Endodermal cell (in vitro differentiated cells): ENCODE measurements at regions not wholly inside any gene's neighbourhood (a gene's known extent, or its start where the extent isn't known, plus 50 kb on each side); places are given as distances from the start of the nearest gene placed in this dataset.

Experiments used
- DNase-seq: peaks from one replicate; pipeline ENCODE4 v3.0.0-alpha.2; 2017
- H3K27ac ChIP-seq: 2 replicates; pipeline ENCODE4 v1.5.1; 2013; ENCODE audit warnings: mild to moderate bottlenecking, low read depth, low read length, moderate library complexity
- H3K27me3 ChIP-seq: 2 replicates; pipeline ENCODE4 v1.6.1; 2013; ENCODE audit warnings: mild to moderate bottlenecking, low read length, moderate library complexity; ENCODE audit not compliant: insufficient read depth, control insufficient read depth, poor library complexity, severe bottlenecking
- H3K36me3 ChIP-seq: 2 replicates; pipeline ENCODE4 v1.7.0; 2013; ENCODE audit warnings: mild to moderate bottlenecking, low read length, moderate library complexity; ENCODE audit not compliant: control insufficient read depth, insufficient read depth
- H3K4me1 ChIP-seq: one replicate; pipeline ENCODE4 v1.7.0; 2013; ENCODE audit warnings: low read length; ENCODE audit not compliant: control insufficient read depth, insufficient read depth
- H3K4me3 ChIP-seq: 2 replicates; pipeline ENCODE4 v1.5.1; 2013; ENCODE audit warnings: mild to moderate bottlenecking, low read length, moderate library complexity
- H3K9ac ChIP-seq: 2 replicates; pipeline ENCODE4 v1.6.1; 2013; ENCODE audit warnings: mild to moderate bottlenecking, low read length, moderate library complexity; ENCODE audit not compliant: poor library complexity, severe bottlenecking; ENCODE audit errors: extremely low read depth
- H3K9me3 ChIP-seq: 2 replicates; pipeline ENCODE4 v1.6.1; 2013; ENCODE audit warnings: mild to moderate bottlenecking, low read length, moderate library complexity; ENCODE audit not compliant: control insufficient read depth
- H3K27ac Mint-ChIP-seq: 2 replicates; pipeline ENCODE4 v1.8.0; 2020; ENCODE audit warnings: mixed read lengths
- H3K27me3 Mint-ChIP-seq: 2 replicates; pipeline ENCODE4 v1.8.0; 2021; ENCODE audit warnings: mild to moderate bottlenecking, mixed read lengths; ENCODE audit not compliant: insufficient read depth
- H3K36me3 Mint-ChIP-seq: 2 replicates; pipeline ENCODE4 v1.8.0; 2020; ENCODE audit warnings: low read depth, mixed read lengths
- H3K4me1 Mint-ChIP-seq: 2 replicates; pipeline ENCODE4 v1.8.0; 2020; ENCODE audit warnings: mixed read lengths
- H3K4me3 Mint-ChIP-seq: 2 replicates; pipeline ENCODE4 v1.8.0; 2020; ENCODE audit warnings: mild to moderate bottlenecking, moderate library complexity, mixed read lengths
- H3K9me3 Mint-ChIP-seq: 2 replicates; pipeline ENCODE4 v1.8.0; 2020; ENCODE audit warnings: mild to moderate bottlenecking, mixed read lengths
- WGBS, 2 experiments: methylation state at CpG; one replicate each; pipeline versions ENCODE4 v1.1.5 to v1.1.7; 2013; ENCODE audit warnings: missing lambda C conversion rate in 2 of 2, mixed read lengths in 1 of 2; ENCODE audit not compliant: insufficient coverage in 1 of 2, insufficient read length in 1 of 2; 5-methylcytosine and 5-hydroxymethylcytosine counted together
- TF ChIP-seq, protein P1 (sequence below): fragments of 200-600 bp; sonication (generic); conservative IDR thresholded peaks from 2 replicates; pipeline ENCODE4 v1.5.0; 2021; ENCODE audit warnings: antibody characterized with exemption, mild to moderate bottlenecking

DNA sequence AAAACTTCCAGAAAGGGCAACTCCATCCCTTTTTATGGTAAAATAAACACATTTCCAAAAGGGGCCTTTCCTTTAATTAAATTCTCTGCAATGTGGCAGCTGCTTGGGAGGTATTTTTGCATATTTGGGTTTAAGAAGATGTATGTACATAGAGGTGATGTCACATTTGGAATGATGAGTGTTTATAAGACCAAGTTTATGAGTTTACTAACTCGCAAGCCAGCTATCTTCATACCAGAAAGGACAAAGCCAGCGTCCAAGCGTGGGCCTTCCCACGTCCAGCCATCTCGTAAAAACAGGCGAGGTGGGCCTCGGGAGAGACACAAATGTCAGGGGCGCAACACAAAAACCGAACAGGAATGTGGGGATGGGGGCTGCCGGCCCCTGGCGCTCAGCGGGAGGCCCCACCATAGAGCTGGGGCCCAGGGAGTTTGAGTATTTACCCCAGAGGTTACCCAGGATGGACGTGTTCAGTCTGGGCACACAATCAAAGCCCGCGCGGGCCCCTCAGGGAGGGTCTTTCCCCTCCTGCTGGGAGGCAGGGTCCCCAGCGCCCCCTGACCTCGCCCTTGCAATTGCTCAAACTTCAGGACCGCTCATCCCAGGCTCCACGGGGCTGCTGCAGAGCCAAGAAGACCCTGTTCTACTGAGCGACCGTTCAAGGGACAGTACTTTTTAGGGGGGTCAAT lies 137.3 kb downstream of the TWIST2 start:
- Mint-ChIP-seq H3K27me3 (no peaks in the 10 kb centered on the region), H3K36me3 (no peaks in the 10 kb centered on the region), H3K27ac (no peak overlapping the region), H3K9me3 (peaks cover 2% of the 10 kb centered on the region), H3K4me1 (no peaks in the 10 kb centered on the region), H3K4me3 (no peak overlapping the region)
- Histone ChIP-seq H3K9me3 (no peaks in the 10 kb centered on the region), H3K9ac (no peak overlapping the region), H3K4me3 (no peak overlapping the region), H3K36me3 (no peaks in the 10 kb centered on the region), H3K27ac (no peak overlapping the region), H3K27me3 (no peaks in the 10 kb centered on the region), H3K4me1 (no peaks in the 10 kb centered on the region)
- DNase-seq = peak; percentile 24
- TF ChIP-seq, protein P1, sequence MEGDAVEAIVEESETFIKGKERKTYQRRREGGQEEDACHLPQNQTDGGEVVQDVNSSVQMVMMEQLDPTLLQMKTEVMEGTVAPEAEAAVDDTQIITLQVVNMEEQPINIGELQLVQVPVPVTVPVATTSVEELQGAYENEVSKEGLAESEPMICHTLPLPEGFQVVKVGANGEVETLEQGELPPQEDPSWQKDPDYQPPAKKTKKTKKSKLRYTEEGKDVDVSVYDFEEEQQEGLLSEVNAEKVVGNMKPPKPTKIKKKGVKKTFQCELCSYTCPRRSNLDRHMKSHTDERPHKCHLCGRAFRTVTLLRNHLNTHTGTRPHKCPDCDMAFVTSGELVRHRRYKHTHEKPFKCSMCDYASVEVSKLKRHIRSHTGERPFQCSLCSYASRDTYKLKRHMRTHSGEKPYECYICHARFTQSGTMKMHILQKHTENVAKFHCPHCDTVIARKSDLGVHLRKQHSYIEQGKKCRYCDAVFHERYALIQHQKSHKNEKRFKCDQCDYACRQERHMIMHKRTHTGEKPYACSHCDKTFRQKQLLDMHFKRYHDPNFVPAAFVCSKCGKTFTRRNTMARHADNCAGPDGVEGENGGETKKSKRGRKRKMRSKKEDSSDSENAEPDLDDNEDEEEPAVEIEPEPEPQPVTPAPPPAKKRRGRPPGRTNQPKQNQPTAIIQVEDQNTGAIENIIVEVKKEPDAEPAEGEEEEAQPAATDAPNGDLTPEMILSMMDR = no peak
- WGBS, 2 experiments = 84 to 89% methylated on average over 10 to 22 of the region's 22 CpGs

DNA sequence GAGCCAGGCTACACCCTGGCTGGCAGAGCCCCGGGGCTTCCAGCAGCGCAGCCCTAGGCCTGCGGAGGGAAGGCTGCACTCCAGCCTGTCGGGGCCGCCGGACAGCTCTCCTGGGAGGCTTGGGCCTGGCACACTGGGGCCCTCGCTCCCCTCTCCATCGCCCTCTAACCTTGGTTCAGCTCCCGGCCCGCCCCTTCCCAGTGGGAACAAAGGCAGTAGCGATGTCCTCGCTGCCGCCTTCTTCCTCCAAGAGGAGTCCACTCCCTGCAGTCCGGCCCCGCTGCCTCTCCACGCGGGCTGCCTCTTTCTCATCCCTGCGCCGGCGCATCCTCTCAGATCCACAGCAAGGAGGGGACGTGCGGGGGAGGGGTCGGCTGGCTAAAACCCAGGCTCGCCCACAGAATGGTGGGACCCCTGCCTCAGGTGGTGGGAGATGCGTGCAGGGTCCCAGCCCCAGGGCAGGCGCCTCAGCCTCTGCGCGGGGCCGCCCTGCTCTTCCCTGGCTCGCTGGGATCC lies 138.1 kb downstream of the TWIST2 start:
- Mint-ChIP-seq H3K27ac (no peak overlapping the region), H3K27me3 (no peaks in the 10 kb centered on the region), H3K36me3 (no peaks in the 10 kb centered on the region), H3K4me3 (no peak overlapping the region), H3K9me3 (no peaks in the 10 kb centered on the region), H3K4me1 (no peaks in the 10 kb centered on the region)
- Histone ChIP-seq H3K9ac (no peak overlapping the region), H3K4me3 (no peak overlapping the region), H3K27ac (no peak overlapping the region), H3K36me3 (no peaks in the 10 kb centered on the region), H3K27me3 (no peaks in the 10 kb centered on the region), H3K4me1 (no peaks in the 10 kb centered on the region), H3K9me3 (no peaks in the 10 kb centered on the region)
- WGBS, 2 experiments = 87 to 91% methylated on average over 6 to 30 of the region's 30 CpGs
- TF ChIP-seq, protein P1 = no peak
- DNase-seq = peak; percentile 50

DNA sequence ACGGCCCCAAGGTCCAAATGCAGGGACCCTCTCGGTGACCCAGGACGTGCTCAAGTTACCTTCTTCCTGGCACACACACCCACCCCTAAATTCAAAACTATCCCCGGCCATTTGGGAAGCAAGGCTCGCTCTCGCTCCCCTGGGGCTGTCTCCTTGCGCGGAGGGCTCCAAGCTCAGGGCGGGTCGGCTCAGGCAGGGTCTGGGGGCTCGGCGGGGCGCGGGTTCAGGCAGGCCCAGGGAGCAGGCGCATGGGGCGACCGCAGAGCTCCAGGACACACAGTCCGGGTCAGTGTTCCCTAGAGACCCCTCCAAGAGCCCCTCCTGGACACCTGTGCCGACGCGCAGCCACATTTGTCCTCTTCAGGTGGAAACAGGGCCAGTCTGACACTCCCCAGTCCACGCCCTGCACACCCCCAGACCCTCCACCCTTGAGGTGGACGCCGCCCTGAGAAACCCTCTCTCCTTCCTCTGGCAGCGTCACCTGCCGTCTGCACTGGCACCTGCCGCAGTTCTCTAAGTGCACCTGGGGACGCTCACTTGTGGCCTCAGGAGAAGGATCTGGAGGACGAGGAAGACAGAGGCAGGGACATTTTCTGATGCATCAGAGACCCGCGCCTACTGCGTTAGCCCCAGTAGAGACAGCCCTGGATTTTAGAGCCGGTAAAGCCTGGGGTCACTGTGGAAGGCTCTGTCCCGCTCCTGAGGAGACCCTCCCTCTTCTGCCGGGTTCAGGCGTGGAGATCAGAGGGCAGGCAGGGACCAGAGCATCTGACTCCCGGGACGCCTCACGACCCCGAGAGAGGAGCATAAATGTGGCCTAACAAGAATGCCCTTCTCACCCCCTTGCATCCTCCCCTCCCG lies 138.8 kb downstream of the TWIST2 start:
- no peaks in the 10 kb centered on the region for H3K4me1 ChIP-seq
- no peak overlapping the region for H3K27ac Mint-ChIP-seq
- no peak overlapping the region for H3K4me3 ChIP-seq
- no peaks in the 10 kb centered on the region for H3K36me3 Mint-ChIP-seq
- TF ChIP-seq, protein P1 = no peak
- DNase-seq = peak; percentile 45
- H3K9me3 ChIP-seq = no peaks in the 10 kb centered on the region
- 93 to 97% methylated on average over 28 to 41 of the region's 41 CpGs for WGBS, 2 experiments
- no peak overlapping the region for H3K4me3 Mint-ChIP-seq
- no peak overlapping the region for H3K27ac ChIP-seq
- H3K9me3 Mint-ChIP-seq = peaks cover 4% of the 10 kb centered on the region
- H3K27me3 ChIP-seq = no peaks in the 10 kb centered on the region
- H3K36me3 ChIP-seq = no peaks in the 10 kb centered on the region
- no peaks in the 10 kb centered on the region for H3K4me1 Mint-ChIP-seq
- no peaks in the 10 kb centered on the region for H3K27me3 Mint-ChIP-seq
- H3K9ac ChIP-seq = no peak overlapping the region
